HG03095 (cell line): ENCODE measurements at regions not wholly inside any gene's neighbourhood (a gene's known extent, or its start where the extent isn't known, plus 50 kb on each side); places are given as distances from the start of the nearest gene placed in this dataset.
A peak's percentile ranks its signal among the peaks of the same experiment; 100 is the strongest.

Source experiments
- ATAC-seq: cut with Tn5 transposase; IDR thresholded peaks from one replicate; pipeline ENCODE4 v1.9.1; 2021; ENCODE audit warnings: moderate library complexity; ENCODE audit not compliant: unreplicated experiment

- no peak for ATAC-seq
These were observed 49.7 kb downstream of the KLF12 start for GRCh38 chr13:74084375-74084935.

DNA sequence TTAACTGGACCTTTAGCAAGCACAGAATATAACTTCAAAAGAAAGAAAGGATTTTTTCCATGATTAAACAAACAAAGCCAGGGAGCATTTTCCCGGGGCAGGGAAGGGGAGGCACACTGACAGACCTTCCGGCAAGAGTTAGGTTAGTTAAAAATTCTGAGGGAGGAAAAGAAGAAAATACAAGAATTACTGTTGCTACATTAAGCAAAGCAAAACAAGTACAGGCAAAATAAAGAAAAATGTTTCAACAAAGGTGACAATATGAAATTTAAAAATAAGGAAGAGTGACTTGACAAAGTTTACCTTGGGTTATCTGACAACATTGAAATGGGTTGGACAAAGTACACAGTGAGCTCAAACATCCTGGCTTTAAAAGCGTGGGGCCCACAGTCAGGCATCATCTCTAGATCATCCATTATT lies 51.5 kb downstream of the KLF12 start:
- ATAC-seq = no peak

GRCh38 chr13:74080762-74081161 lies 53.4 kb downstream of the KLF12 start:
- ATAC-seq = no peak

DNA sequence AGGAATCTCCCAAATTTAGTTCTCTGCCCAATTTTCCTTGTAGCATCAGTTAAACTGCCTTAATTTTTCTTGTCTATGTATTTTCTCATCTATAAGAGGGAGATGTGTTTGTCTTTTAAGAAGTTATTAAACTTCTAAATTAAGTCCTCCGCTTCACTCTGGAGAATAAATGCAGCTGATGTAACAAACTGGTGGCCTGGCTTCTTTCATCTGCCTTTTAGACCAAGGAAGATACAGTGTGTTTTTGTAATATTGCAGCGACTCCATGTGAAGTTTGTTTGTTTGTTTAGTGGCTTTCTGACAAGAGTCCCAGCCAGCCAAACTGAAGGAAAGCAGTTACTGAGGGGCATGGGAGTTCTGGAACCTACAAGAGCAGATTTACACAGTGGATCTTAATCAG lies 56.4 kb downstream of the KLF12 start:
- no peak for ATAC-seq

- ATAC-seq = no peak
These were observed 56.8 kb downstream of the KLF12 start for GRCh38 chr13:74077375-74077774.

DNA sequence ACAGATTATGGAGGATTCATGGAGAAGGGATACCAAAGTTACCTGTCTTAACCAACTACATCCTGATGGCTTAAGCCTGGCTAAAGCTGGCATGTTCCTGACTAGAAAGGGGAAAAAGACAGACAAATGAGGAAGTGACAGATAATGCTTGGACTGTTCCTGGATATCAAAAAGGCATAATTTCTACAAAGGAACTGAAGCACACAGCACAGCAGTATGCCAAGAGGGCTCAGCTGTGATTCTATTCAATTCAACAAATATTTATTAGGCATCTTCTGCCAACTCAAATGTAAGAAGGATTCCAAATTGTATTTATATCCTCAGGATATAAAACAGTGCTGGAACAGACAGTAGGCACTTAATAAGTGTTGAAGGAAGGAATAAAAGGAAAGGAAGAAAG lies 59.5 kb downstream of the KLF12 start:
- ATAC-seq = no peak

DNA sequence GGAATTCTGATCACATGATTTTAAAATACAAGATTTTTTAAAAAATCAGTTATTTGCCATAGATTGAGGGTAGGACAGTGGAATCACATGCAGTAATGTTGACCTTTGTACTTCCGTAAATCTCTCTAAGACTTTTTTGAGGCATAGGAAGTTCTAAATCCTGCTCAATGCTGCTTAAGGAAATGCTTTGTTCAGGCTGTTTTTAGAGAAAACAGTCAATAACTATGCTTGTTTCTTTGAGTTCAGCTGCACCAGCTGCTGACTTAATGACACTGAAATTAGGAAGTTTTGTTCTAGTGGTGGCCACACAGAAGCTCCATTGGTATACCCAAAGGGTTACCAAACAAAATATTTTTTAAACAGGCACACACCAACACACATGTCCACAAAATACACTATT lies 60.9 kb downstream of the KLF12 start:
- ATAC-seq = no peak

DNA sequence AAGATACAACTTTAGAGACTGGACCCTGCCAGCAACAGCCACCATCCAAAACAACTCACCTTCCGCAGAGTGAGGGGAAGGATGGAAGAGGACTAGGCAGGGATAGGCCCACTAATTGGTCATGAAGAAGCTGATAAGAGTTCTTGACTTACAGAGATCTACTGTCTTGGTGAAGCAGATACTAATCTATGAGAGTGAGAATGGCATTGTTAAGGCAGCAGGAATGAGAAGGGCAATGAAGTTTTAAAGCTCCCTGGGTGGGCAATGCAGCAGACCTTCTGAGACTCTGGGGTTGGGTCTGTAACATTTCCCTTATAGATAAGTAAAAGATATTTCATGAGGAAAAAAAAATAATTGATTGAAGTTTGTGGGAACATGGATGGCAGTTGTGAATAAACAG lies 63.7 kb downstream of the KLF12 start:
- ATAC-seq = no peak

DNA sequence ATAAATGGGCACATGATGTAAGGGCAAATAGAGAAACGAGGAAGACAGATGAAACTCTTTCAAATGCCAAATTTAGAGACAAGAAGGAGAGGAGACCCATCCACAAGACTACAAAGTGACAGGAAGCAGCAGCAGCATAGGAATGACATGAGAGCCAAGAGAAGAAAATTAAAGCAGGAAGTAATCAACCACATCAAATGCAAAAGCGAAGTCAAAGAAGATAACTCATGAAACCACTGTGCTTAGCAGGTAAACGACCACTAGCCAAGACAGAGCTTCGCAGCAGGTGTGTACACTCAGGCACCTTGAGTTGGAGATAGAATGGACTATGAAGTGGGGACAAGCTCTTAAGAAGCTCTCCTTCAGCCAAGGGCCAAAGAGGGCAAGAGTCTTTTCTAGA lies 64.1 kb downstream of the KLF12 start:
- no peak for ATAC-seq

- ATAC-seq = no peak
These were observed 65.7 kb downstream of the KLF12 start for GRCh38 chr13:74068471-74068870.

DNA sequence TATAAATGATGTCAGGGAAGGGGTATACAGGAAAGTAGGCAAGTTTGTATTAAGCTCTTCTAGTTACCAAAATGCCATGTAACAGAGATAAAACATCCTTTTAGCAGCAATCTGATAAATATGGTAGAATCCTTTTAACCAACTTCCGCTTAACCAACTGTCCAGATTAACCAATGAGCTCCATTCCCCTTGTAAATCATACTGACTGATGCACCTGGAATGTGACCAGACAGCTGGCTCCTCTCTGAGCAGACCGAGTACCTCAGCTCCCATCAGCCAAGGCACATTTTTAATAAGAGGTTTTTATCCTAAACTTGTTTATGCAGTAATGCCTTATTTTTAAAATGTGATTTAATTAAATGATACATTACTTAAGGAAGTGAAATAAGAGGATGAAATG lies 66.4 kb downstream of the KLF12 start:
- ATAC-seq = no peak

DNA sequence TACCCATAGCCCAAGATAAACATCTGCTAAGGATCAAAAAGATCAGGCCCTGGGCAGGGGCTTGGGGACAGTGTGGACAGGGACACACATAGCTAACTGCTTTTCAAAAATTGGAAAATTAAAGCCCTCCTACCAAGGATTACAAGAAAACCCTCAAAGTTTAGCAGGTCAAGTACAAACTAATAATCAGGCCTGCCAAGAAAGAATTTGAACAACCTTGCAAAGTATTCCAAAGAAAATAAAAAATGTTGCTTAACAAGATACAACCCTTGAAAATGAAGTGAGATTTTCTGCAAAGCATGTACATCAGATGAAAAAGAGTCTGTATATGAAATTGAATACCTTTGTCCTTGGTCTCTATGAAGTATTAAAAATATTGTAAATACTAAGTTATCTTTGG lies 67.3 kb downstream of the KLF12 start:
- ATAC-seq = no peak

- no peak for ATAC-seq
These were observed 69.3 kb downstream of the KLF12 start for GRCh38 chr13:74064805-74065312.

DNA sequence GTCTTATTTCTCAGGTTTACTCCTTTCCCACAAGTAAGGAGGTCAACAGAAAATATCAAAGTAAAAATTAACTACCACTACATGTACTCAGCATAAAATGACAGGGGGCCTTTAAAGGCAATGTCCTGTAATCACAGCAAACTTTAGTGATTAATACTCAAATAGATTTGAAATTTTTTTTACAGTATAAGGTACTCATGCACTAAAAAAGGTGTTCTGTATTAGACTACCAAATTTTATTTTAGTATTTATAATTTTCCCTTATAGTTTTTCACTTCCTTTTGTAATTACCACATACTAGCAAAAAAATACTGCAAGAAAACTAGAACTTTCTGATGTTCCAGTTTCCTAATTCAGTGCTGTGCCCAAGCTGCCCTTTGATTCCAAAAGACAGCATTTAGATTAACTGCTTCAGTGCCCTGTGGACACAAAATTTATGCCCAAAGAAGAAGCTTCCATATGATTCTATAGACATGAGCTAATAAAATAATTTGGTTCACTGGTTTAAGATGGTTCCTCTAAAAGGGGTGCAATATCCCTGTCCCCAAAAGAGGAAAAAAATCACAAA lies 70.6 kb downstream of the KLF12 start:
- ATAC-seq = no peak

DNA sequence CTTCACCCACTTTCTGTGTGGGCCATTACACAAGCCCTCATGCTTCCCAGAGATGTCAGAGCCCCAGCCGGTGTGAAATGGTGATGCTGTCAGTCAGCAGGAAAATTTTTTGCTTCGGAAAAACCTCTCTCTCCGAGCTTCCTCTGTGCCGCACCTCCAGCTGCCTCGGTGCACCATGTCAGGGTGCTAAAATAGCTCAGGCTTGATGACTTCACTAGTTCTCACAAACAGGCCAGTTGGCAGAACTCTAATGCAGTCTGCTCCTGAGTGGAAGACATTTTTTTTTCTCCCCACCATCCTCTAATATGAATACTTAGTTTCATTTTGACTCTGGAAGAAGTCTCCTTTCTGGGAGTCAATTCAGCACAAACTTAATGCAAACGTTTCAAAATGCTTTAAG lies 71.3 kb downstream of the KLF12 start:
- peak; percentile 74 for ATAC-seq

- peak; percentile 73 for ATAC-seq
These were observed 72.1 kb downstream of the KLF12 start for GRCh38 chr13:74061926-74062595.

- no peak for ATAC-seq
These were observed 77.2 kb downstream of the KLF12 start for GRCh38 chr13:74056801-74057542.

GRCh38 chr13:74052402-74052928 lies 81.7 kb downstream of the KLF12 start:
- ATAC-seq = no peak

GRCh38 chr13:74048756-74049155 lies 85.4 kb downstream of the KLF12 start:
- no peak for ATAC-seq

DNA sequence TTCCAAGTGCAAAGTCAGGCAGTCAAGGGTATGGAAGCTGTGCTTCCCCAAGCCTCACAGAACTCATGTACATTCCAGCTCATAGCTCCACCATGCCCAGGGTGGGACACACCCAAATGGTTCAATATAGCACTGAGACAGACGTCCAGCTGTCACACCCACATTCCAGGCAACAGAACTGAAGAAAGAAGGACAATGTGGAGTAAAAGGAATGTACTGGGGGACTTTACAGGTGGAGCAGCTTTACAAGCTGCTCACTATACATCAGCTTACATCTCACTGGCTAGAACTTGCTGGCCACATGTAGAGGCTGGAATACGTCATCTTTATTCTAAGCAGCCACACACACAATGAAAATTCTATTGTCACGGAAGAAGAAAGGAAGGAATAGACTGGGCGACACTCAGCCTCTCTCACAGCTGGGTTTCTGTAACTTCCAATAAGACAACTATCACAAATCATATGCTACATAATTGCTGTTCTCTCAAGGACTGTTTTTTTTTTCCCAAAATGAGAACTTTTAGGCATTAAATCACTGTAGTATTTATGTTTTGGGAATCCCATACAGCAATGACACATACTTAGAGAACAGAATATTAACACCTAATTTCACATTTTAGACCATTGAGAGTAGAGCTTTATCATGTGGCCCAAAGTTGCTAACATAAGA lies 86.1 kb downstream of the KLF12 start:
- ATAC-seq = no peak

DNA sequence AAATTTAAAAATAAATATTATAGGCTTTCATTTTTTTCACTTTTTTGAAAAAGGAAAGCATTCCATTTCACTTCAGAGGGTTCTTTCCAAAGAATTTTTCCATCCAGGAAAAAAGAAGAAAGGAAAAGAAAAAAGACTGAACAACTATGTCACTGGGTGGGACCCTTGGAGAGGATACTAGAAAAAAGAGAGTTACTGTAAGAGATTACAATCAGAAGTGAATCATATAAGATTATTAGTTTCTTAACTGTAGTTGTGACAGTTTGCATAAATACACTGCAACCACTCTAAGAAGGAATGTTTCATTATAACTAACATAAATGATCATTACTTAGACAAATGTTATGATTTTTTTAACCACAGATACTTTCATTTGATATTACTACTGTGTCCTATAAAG lies 87.8 kb downstream of the KLF12 start:
- ATAC-seq = no peak
